Cardiac fibroblast (primary cell): ENCODE measurements at regions not wholly inside any gene's neighbourhood (a gene's known extent, or its start where the extent isn't known, plus 50 kb on each side); places are given as distances from the start of the nearest gene placed in this dataset.
A peak's percentile ranks its signal among the peaks of the same experiment; 100 is the strongest.

Experiments
- DNase-seq, 2 donors: peaks; one replicate each; pipeline versions ENCODE4 v3.0.0 to v3.0.0-alpha.2; 2010; ENCODE audit warnings: low read depth in 2 of 2
- H3K4me3 ChIP-seq, 2 donors: replicated peaks in 1 of 2; 1 replicate in 1 of 2; 2 replicates in 1 of 2; pipeline ENCODE4 v1.5.1; 2011; ENCODE audit warnings: low read depth in 2 of 2, low read length in 2 of 2, mild to moderate bottlenecking in 2 of 2, moderate library complexity in 1 of 2
- TF ChIP-seq, protein P1 (sequence below): IDR thresholded peaks from one replicate; pipeline ENCODE4 v1.5.1; 2011; ENCODE audit warnings: low read depth, mild to moderate bottlenecking, low read length, inconsistent platforms

DNA sequence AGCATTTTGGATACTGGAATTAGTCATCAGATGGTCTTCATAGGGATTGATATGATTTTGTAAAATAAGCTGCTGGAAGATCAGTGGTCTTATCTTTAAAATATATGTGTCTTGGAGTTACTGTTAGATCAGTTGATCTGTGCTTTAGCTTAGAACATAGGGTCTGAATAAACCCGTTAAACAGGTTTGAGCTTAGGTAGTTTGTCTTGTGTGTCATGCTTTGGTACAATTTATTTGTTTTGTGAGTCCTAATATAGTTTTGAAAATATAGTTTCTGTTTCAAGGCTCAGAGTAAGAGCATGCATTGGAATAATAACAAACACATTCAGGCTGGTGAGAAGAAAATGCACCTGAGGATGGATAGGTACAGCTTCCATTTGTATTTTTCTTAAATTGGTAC lies 505.0 kb downstream of the SLC16A7 start:
- DNase-seq = no peak

DNA sequence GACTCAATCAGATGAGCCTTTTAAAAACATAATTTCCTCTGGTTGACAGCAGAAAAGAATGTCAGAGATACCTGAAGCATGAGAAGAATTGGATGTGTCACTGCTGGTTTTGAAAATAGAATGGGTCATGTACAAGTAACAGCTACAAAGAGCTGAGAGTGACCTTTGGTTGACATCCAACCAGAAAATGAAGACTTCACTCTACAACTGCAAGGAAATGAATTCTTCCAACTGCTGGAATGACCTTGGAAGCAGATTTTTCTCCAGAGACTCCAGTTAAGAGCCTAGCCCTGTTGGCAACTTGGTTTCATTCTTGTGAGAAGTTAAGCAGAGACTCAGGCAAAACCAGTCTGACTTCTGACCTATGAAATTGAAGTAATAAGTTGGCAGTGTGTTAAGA lies 505.9 kb downstream of the SLC16A7 start:
- no peak overlapping the region for H3K4me3 ChIP-seq
- TF ChIP-seq, protein P1, sequence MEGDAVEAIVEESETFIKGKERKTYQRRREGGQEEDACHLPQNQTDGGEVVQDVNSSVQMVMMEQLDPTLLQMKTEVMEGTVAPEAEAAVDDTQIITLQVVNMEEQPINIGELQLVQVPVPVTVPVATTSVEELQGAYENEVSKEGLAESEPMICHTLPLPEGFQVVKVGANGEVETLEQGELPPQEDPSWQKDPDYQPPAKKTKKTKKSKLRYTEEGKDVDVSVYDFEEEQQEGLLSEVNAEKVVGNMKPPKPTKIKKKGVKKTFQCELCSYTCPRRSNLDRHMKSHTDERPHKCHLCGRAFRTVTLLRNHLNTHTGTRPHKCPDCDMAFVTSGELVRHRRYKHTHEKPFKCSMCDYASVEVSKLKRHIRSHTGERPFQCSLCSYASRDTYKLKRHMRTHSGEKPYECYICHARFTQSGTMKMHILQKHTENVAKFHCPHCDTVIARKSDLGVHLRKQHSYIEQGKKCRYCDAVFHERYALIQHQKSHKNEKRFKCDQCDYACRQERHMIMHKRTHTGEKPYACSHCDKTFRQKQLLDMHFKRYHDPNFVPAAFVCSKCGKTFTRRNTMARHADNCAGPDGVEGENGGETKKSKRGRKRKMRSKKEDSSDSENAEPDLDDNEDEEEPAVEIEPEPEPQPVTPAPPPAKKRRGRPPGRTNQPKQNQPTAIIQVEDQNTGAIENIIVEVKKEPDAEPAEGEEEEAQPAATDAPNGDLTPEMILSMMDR = no peak
- DNase-seq = peak; percentile 27 to 52

More for the DNA sequence above, 505.0 kb downstream of the SLC16A7 start:
- TF ChIP-seq, protein P1 = no peak
- no peak overlapping the region for H3K4me3 ChIP-seq

DNA sequence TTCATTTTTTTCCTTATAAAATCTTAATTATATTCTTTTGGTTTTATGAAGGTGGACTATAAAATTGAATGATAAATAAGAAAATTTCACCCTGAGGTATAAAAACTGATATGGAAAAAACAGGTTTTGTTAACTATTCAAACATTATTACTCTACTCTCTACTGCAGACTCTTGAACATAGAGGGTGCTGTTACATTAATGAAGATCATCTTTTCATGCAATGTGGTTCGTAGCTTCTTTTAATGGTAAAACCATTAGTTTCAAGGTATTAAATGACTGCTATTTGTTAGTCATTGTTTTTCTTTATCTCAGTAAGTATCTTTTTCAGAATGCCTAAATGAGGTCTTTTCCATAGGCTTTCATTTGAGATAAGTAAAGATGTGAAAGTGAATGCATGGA lies 510.4 kb downstream of the SLC16A7 start:
- TF ChIP-seq, protein P1 = peak; percentile 38
- peak; percentile 53 to 59 for DNase-seq
- H3K4me3 ChIP-seq = no peak overlapping the region

DNA sequence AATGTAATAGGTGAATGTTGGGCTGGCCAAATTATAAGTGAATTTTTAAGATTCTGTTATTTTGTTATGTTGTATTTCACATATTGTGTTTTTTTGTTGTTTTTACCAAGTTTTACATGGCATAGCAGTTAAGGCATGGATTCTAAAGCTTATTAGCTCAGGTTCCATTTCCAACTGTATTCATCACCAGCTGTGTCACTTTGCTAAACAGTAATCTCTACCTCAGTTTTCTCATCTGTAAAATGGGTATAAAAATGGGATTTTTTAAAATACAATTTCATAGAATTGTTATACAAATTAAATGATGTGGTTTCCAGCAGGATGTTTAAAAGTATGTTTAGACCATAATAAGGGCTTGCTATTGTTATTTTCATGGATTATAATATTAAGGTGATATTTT lies 512.2 kb downstream of the SLC16A7 start:
- no peak overlapping the region for H3K4me3 ChIP-seq
- TF ChIP-seq, protein P1 = no peak
- no peak for DNase-seq

DNA sequence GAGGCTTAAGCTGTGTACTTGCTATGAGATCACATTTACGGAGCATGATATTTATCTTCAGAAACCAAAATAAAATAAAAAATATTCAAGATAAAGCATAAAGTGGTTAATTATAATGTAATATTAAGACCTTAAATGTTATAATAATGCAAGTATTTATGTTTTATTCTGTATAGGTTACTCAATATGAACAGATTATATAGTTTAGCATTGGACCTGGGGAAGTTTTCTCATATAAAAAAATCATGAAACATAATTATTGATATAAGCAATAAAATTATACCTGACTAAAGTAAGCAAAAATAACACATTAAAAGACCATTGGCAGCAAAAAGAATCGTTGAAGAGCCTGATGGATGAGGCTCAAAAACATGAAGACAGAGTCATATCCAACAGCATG lies 516.2 kb downstream of the SLC16A7 start:
- DNase-seq = no peak
- no peak overlapping the region for H3K4me3 ChIP-seq
- TF ChIP-seq, protein P1 = no peak

DNA sequence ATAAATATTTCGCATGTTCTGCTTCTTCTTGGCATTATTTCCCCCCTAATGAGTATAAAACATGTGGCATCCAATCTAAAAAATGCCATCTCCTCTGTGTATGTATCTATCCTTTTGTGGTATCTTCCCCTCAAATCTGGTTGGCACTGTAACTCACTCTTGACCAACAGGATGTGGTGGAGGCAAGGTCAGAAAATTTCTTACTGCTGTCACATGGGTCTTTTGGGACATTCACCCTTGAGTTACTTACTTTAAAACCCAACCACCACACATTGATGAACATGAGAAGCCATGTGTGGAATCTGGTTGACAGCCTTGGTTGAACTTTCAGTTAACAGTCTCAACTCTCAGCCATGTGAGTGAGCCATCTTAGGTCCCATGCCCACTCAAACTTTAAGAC lies 516.9 kb downstream of the SLC16A7 start:
- no peak overlapping the region for H3K4me3 ChIP-seq
- peak; percentile 3 to 6 for DNase-seq
- TF ChIP-seq, protein P1 = no peak

DNA sequence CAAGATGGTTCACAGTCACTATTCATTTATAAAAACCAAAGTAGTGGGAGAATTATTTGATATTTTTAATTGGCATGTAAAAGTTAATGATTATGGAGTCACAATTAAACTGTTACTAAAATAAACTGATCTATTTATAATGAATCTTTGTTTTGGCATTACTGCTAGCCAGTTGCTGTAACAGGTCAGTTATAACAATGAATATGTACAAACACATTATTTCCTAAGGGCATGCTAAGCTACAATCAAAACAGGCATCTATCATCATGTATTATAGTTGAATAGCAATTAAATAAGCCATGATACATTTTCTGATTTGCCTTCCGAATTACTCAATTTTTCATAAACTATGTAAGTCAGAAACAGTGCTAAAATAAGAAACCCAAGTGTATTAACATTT lies 518.3 kb downstream of the SLC16A7 start:
- no peak for DNase-seq
- TF ChIP-seq, protein P1 = no peak
- no peak overlapping the region for H3K4me3 ChIP-seq
